ENCODE measurements at regions not wholly inside any gene's neighbourhood (a gene's known extent, or its start where the extent isn't known, plus 50 kb on each side); places are given as distances from the start of the nearest gene placed in this dataset.

- no peak for DNase-seq
These were observed 59.0 kb downstream of the NDUFS5 start for GRCh38 chr1:39085174-39085573.

- peak; percentile 37 for DNase-seq
These were observed 60.2 kb downstream of the NDUFS5 start for GRCh38 chr1:39086386-39086785.

- DNase-seq: peak; percentile 56
These were observed 60.8 kb downstream of the NDUFS5 start for GRCh38 chr1:39086865-39087409.

GRCh38 chr1:39087435-39087834 lies 61.3 kb downstream of the NDUFS5 start:
- DNase-seq: no peak

GRCh38 chr1:39088658-39089057 lies 62.5 kb downstream of the NDUFS5 start:
- no peak for DNase-seq

GRCh38 chr1:39089931-39090521 lies 63.9 kb downstream of the NDUFS5 start:
- no peak for DNase-seq

GRCh38 chr1:39090757-39091380 lies 64.7 kb downstream of the NDUFS5 start:
- no peak for DNase-seq

GRCh38 chr1:39091845-39092645 lies 65.9 kb downstream of the NDUFS5 start:
- peak; percentile 79 for DNase-seq

GRCh38 chr1:39094685-39095084 lies 68.5 kb downstream of the NDUFS5 start:
- DNase-seq: no peak

- DNase-seq: peak; percentile 95
These were observed 72.5 kb downstream of the NDUFS5 start for GRCh38 chr1:39098546-39099250.

GRCh38 chr1:39102537-39103327 lies 76.6 kb downstream of the NDUFS5 start:
- peak; percentile 87 for DNase-seq

GRCh38 chr1:39103328-39104157 lies 77.4 kb downstream of the NDUFS5 start:
- DNase-seq: peak; percentile 68

GRCh38 chr1:39104158-39105060 lies 78.3 kb downstream of the NDUFS5 start:
- DNase-seq: peak; percentile 33

GRCh38 chr1:39105061-39105840 lies 79.1 kb downstream of the NDUFS5 start:
- peak; percentile 74 for DNase-seq

GRCh38 chr1:39105841-39106765 lies 80.0 kb downstream of the NDUFS5 start:
- peak; percentile 55 for DNase-seq

- no peak for DNase-seq
These were observed 80.7 kb downstream of the NDUFS5 start for GRCh38 chr1:39106801-39107327.

All from fibroblast of skin of scalp (primary cell).